ENCODE measurements at regions not wholly inside any gene's neighbourhood (a gene's known extent, or its start where the extent isn't known, plus 50 kb on each side); places are given as distances from the start of the nearest gene placed in this dataset.
"Not testable (repeated sequence)": the region's sequence is repeated elsewhere in the genome, so short reads cannot be mapped to it uniquely, and the experiment has no call there.

- no peak for DNase-seq (ENCODE audit: low read depth in 2 of 3, low spot score in 2 of 3)
Observed at GRCh38 chr12:91695964-91696363, 449.7 kb downstream of the BTG1 start.

DNA sequence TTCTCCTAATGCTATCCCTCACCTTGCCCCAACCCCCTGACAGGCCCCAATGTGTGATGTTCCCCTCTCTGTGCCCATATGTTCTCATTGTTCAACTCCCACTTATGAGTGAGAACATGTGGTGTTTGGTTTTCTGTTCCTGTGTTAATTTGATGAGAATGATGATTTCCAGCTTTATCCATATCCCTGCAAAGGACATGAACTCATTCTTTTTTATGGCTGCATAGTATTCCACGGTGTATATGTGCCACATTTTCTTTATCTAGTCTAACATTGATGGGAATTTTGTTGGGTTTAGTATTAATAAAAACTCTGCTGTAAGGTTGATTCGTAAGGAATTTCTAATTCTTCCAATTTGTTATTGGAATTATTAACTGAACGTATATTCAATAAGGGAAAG, 450.2 kb downstream of the BTG1 start:
- not testable (repeated sequence) for DNase-seq (ENCODE audit: low read depth in 2 of 3, low spot score in 2 of 3)

- no peak for DNase-seq (ENCODE audit: low read depth in 2 of 3, low spot score in 2 of 3)
Observed at GRCh38 chr12:91690531-91690930, 455.1 kb downstream of the BTG1 start.

GRCh38 chr12:91687052-91688017, 458.3 kb downstream of the BTG1 start:
- DNase-seq (ENCODE audit: low read depth in 2 of 3, low spot score in 2 of 3) = no peak

DNA sequence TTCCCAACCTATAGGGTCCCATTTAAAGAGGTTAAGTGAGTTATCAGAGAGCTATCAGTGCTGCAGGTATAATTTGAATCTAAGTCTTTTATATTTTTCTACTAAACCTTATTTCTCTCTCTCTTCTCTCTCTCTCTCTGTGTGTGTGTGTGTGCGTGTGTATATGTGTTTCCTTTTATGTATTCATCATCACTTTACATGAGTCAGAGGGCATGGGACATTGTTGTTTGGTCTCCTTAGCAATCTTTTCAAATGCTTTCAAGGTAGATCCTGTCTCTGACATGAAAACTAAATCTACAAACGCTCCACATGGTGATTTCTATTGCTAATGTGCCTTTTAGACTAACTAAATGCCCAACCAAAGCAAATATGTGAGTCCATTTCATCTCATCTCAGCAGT, 459.7 kb downstream of the BTG1 start:
- no peak for DNase-seq (ENCODE audit: low read depth in 2 of 3, low spot score in 2 of 3)

- no peak for DNase-seq (ENCODE audit: low read depth in 2 of 3, low spot score in 2 of 3)
Observed at GRCh38 chr12:91681751-91682150, 463.9 kb downstream of the BTG1 start.

GRCh38 chr12:91680864-91681263, 464.8 kb downstream of the BTG1 start:
- no peak for DNase-seq (ENCODE audit: low read depth in 2 of 3, low spot score in 2 of 3)

GRCh38 chr12:91677556-91677955, 468.1 kb downstream of the BTG1 start:
- DNase-seq (ENCODE audit: low read depth in 2 of 3, low spot score in 2 of 3) = no peak

DNA sequence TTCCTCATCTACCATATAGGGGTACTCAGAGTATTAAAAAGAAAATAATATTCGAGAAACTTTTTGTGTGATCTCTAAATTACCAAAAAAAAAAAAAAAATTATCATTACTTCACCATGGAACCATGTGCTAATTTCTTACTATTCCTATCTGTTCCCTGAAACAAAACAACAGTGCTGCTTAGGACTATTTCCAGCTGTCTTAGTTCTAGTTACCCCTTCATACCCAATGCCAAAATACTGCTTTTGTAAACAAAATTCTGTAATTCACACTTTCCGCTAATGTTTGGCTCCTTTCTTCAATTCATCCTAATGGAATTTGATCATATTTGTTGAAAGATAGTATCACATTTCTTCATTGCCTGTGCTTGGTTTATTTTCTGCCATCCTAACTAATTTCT, 470.2 kb downstream of the BTG1 start:
- no peak for DNase-seq (ENCODE audit: low read depth in 2 of 3, low spot score in 2 of 3)

- no peak for DNase-seq (ENCODE audit: low read depth in 2 of 3, low spot score in 2 of 3)
Observed at GRCh38 chr12:91672130-91672529, 473.5 kb downstream of the BTG1 start.

DNA sequence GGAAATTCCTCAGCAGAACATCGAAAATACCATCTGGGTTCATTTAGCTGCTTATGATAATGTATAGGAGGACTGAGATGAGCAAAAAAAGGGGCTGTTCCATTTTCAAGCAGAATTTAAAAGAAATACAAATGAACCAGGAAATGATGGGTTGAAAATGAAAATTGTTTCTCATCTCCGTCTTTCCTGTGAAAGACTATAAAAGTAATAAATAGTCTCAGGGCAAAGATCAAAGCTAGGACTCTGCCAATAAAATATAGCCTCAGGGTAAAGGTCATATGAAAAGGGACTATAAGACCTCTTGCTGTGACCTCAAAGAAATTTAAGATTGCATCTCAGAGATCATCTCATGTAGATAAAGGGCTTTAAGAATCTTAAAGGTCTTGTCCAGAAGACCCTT, 478.0 kb downstream of the BTG1 start:
- no peak for DNase-seq (ENCODE audit: low read depth in 2 of 3, low spot score in 2 of 3)

DNA sequence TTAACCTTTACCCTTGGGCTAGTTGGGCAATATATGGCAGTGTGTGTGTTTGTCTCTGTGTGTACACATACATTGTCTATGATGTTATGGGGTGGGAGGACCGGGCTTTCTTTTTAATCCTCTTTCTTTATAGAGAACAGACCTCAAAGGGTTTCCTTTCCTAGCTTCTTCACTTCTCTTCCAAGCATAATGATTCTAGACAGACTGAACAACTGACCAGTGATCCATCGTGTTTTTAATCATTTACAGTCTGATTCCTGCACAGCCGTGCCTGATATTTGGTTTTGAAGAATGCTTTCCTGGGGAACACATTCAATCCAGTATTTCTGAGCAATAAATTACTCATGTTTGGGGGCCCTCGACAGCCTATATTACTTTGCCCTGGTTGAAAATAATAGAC, 481.1 kb upstream of the DCN start:
- DNase-seq (ENCODE audit: low read depth in 2 of 3, low spot score in 2 of 3) = no peak

DNA sequence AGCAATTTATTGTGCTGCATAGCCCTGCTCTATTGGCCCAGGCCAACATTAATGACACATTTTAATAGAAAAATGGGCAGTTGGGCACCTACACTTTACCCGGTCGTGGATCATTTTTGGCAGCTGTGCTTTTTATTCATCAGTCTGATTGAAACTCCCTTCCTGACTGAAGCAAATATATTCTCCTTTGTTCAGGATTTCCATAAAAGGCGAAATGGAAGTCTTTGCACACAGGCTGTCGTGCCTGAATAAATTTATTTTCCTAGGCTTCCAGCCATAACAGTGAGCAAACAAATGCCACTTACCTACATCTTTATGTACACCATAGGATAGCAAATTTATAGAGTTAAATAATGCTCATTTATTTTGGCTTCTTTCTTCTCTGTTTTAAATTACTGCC, 480.7 kb upstream of the DCN start:
- DNase-seq (ENCODE audit: low read depth in 2 of 3, low spot score in 2 of 3) = no peak

GRCh38 chr12:91662021-91662420, 479.4 kb upstream of the DCN start:
- DNase-seq (ENCODE audit: low read depth in 2 of 3, low spot score in 2 of 3) = no peak

DNA sequence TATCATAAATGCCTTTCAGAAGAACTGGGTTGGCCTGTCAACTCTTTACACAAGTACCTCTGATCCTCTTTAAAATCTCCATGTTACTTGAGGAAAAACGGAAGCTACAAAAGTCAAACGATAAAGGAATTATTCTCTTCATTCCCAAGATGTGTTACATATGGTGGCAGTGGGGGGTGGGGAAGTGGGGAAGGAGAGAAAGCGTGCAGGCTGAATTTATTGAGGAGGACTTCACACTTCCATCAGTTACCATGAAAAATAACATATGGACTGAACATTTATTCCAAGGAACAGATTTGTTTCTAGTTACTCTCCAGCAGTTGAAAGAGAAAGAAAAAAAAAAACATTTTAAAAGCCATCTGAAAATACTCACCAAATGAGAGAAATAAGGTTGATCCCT, 474.4 kb upstream of the DCN start:
- no peak for DNase-seq (ENCODE audit: low read depth in 2 of 3, low spot score in 2 of 3)

- no peak for DNase-seq (ENCODE audit: low read depth in 2 of 3, low spot score in 2 of 3)
Observed at GRCh38 chr12:91655966-91656365, 473.3 kb upstream of the DCN start.

DNA sequence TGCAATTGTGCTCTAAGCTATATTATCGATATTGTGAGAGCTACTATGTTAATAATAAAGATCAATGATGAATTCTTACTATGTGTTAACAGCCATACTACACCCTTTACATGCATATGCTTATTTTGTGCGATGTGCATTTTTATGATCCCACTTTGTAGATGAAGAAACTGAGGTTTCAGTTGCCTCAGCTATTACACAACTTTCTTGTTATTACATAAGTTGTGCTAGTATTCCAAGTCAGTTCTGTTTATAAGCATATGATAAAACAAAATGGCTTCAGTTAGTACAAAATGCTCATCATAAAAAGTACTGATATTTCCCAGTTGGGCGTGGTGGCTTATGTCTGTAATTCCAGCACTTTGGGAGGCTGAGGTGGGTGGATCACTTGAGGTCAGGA, 471.5 kb upstream of the DCN start:
- DNase-seq (ENCODE audit: low read depth in 2 of 3, low spot score in 2 of 3) = no peak

- DNase-seq (ENCODE audit: low read depth in 2 of 3, low spot score in 2 of 3) = no peak
Observed at GRCh38 chr12:91651728-91652127, 469.1 kb upstream of the DCN start.

DNA sequence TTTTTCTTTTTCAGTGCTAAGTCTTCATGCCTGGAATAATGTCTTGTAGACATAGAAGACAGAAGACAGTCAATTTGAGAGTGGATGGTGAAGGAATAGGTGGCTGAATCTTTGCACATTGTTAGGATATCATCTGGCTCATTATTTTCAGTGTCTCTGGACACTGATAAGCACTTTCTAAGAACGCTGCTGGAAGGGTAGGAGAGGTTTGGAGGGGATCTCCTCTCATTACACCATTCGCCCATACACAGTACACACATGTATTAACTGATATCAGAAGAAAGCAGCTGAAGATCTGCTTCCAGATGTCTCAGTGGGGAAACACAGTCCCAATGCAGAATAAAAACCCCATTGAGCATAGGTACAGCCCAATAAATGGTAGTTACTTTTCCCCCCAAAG, 461.1 kb upstream of the DCN start:
- no peak for DNase-seq (ENCODE audit: low read depth in 2 of 3, low spot score in 2 of 3)

DNA sequence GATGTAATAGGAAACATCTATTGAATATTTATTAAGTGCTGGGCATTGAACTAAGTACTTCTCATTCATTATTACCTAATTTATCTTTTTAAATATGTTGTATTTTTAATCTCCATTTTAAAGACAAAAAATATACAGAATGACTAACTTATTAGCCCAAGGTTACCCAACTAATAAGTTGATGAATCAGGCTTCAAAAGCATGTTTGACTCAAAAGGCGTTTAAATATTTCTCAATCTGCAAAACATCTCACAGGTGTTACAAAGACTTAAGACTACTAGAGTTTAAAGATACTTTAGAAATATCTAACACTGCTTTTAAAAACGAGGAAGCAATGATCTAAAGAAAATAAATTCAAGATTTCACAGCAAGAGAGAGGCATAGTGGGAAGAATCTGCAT, 457.4 kb upstream of the DCN start:
- DNase-seq (ENCODE audit: low read depth in 2 of 3, low spot score in 2 of 3) = no peak

DNA sequence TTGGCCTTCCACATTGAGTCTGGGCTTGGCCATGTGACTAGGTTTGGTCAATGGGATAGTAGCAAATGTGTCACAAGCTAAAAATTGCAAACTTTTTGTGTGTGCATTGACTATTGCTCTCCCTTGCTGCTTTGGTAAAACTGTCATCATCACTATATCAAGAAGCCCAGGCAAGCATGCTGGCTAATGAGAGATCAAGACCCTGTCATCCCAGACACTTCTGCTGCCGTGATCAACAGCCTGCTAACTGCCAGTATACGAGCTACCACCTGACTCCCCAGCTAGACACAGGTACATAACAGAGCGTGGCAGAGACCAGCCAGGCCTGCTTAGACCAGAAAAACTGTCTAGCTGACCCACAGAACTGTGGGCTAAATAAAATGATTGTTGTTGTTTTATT, 456.7 kb upstream of the DCN start:
- DNase-seq (ENCODE audit: low read depth in 2 of 3, low spot score in 2 of 3) = no peak

DNA sequence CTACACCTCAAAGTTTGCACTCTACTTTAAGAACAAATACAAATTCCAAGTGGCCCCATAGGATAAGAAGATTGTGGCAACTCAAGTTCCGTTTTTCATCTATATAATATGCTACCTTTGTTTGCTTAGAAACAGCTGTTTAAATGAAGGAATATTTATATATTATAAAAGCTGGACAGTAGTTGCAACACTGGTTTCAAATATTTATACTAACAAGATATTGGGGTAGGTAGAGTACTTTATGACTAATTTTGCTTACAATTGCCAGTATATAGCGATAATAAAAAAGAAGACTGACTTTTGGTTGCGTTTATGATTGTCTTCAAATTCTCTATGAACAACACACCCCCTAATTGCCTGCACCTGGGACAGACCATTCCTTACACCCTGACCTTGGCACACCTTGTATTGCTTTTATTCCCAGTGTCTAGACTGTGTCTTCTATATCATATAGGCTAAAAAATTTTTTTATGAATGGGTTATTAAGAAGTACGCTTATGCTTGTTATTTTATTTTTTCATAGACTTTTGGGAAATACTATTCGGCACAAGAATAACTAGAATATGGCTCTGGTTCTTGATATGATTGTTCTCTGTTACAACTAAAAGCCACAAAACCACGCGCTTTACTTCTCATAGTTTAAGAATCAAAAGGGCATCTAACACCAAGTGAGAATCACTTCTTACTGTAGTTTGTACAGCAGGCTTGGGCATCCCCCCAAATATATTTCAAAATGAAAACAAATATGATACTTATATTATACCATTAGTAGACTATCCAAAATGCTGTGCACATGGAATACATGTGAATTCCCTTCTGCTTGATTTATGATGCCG, 455.4 kb upstream of the DCN start:
- DNase-seq (ENCODE audit: low read depth in 2 of 3, low spot score in 2 of 3) = no peak
